GM12892 (cell line): ENCODE measurements at regions not wholly inside any gene's neighbourhood (a gene's known extent, or its start where the extent isn't known, plus 50 kb on each side); places are given as distances from the start of the nearest gene placed in this dataset.

Experiments
- POLR2A ChIP-seq: IDR thresholded peaks from 2 replicates; pipeline ENCODE4 v1.6.1; 2011; ENCODE audit warnings: low read depth, low read length, control low read depth
- TAF1 ChIP-seq: IDR thresholded peaks from 2 replicates; pipeline ENCODE4 v1.6.1; 2011; ENCODE audit warnings: low read depth, mild to moderate bottlenecking, control low read depth, low read length, borderline replicate concordance

GRCh38 chr1:186568221-186568620 lies 107.3 kb upstream of the PDC start:
- no peak for TF ChIP-seq TAF1
- no peak for TF ChIP-seq POLR2A
